Stimulated activated CD8-positive, alpha-beta memory T cell treated with anti-CD3 and anti-CD28 coated beads, Interleukin-7, amount 100 ng/mL, for 4 hours (primary cell): ENCODE measurements at regions not wholly inside any gene's neighbourhood (a gene's known extent, or its start where the extent isn't known, plus 50 kb on each side); places are given as distances from the start of the nearest gene placed in this dataset.
"Not testable (repeated sequence)": the region's sequence is repeated elsewhere in the genome, so short reads cannot be mapped to it uniquely, and the experiment has no call there.

Source experiments
- DNase-seq, 2 donors: peaks; one replicate each; pipeline ENCODE4 v3.0.0-alpha.2; 2020; ENCODE audit warnings: low read depth in 2 of 2

GRCh38 chr2:126050991-126051736, 604.8 kb upstream of the GYPC start:
- no peak for DNase-seq

GRCh38 chr2:126051737-126052240, 604.2 kb upstream of the GYPC start:
- DNase-seq, result not testable (repeated sequence)

- DNase-seq, result no peak
Observed at GRCh38 chr2:126059379-126059778, 596.6 kb upstream of the GYPC start.

- no peak for DNase-seq
Observed at GRCh38 chr2:126085011-126085795, 570.8 kb upstream of the GYPC start.

DNA sequence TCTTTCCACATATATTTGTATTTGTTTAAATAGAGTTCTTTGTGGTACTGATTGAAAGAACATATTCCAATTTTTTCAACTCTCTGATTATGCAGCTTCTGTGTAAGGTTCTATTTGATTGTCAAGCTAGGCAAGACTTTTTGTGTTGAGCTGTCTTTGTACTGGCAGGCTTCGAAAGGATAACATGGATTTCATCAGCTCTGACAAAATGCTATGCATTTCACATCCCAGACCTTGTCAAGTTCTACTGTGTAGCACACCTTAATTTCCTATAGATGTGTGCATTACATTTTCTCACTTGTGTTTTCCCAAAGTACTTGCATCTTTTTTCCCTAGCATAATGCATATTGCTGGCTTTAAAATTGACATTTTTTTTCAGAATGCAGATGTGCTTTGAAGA, 555.0 kb upstream of the GYPC start:
- DNase-seq, result no peak

DNA sequence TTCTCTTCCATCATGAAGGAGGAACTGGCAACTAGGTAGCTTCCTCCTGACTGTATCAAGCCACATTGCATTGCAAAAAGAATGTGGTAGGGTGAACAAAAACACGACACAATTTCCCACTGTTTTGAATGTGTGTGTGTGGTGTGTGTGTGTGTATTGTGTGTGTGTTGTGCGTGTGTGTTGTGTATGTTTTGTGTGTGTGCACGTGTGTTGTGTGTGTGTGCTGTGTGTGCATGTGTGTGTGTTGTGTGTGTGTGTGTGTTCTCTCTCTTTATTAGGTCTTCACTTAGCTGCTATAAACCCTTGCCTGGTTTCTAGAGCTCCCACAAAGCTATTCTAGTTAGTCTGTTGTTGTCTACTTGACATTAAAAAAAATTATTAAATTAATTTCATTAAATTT, 550.0 kb upstream of the GYPC start:
- no peak for DNase-seq

- no peak for DNase-seq
Observed at GRCh38 chr2:126107883-126108282, 548.1 kb upstream of the GYPC start.

DNA sequence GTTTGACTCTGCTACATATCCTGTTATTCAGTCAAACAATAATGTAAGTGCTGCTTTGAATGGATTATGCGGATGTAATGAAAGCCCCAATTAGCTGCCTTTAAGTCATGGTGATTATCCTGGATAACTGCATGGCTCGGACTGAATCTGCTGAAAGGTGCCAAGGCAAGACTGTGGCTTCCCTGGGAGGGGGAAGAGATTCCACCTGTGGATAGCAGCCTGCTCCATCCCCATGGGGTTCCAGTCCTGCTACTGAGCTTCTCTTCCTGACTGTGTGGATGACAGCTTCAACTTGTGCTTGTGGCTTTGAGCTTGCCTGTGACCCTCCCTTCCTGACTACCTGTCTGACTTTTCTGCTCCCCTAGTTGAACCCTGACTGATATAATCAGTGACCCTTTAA, 540.0 kb upstream of the GYPC start:
- DNase-seq, result no peak

DNA sequence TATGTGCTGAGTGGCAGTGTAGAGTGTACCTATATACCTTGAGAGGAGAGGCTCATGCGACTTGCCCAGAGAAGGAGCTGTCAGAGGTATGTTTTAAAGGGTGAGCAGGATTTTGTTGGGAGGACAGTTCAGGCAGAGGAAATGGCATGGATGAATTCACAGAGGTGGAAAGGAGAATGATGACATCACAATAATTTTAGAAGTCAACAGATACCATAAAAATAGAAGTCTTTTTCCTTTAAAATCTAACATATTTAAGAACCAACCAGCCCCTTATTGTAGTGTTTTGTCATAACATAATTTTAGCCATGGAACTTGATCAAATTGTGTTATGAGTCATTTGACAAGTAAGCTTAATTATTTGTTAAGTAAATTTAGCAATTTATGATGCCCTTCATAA, 538.1 kb upstream of the GYPC start:
- DNase-seq, result no peak

- DNase-seq, result no peak
Observed at GRCh38 chr2:126145752-126146151, 510.2 kb upstream of the GYPC start.

GRCh38 chr2:126154256-126154785, 501.6 kb upstream of the GYPC start:
- DNase-seq, result no peak

- DNase-seq, result not testable (repeated sequence)
Observed at GRCh38 chr2:126160950-126161349, 495.0 kb upstream of the GYPC start.

GRCh38 chr2:126172631-126173184, 483.2 kb upstream of the GYPC start:
- DNase-seq, result no peak

GRCh38 chr2:126175222-126175621, 480.7 kb upstream of the GYPC start:
- DNase-seq, result no peak

DNA sequence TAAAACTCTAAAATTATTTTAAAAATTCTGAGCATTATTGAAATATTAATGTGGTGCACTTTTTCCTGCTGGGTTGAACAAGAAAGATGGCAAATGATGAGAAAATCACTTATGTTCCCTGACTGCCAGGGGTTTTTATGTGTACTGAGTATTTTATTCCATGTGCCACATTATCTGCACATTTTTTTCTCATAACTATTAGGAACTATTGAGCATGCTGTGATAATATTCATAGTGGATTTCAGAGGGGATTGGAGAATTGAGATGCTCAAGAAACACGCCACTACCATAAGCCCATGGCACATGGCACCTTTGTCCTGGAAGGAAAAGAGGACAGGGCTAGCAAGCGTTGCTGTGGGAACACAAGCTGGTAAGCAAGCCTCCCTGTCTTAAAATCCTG, 478.5 kb upstream of the GYPC start:
- DNase-seq, result no peak

DNA sequence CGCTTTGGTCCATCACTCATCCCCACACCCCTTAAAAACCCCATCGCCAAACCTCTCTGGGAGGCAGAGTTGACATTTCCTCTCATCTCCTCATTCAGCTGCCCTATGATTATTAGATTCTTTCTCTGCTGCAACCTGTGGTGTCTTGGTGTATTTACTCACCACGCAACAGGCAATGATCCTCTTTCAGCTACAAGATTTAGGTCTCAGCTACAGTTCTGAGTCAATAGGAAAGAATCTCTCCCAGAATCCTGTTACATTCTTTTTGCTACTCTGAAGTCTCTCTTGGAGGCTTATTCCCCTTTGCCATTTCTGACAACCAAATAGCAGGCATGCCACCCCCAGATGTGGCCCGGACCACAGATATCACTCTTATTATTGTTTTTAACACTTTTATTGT, 468.3 kb upstream of the GYPC start:
- no peak for DNase-seq

DNA sequence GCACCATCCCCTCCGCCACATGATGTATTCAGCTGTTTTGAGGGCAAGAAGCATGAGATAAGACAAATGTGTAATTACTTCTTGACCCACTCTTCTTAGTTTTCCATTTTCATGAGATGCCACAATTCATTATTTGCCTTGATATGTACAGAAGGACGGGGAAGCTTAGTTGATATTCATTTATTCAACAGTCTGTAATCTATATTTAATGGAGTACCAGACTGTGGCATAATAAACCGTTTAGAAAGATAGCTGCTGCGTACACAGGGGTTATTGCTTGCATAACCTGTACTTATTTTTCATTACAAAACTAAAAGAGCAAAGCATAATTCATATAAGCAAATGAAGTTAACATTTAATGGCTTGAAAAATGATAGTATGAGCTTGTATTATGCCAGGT, 466.4 kb upstream of the GYPC start:
- no peak for DNase-seq

- no peak for DNase-seq
Observed at GRCh38 chr2:126200538-126200937, 455.4 kb upstream of the GYPC start.

GRCh38 chr2:126208266-126208665, 447.7 kb upstream of the GYPC start:
- DNase-seq, result no peak

DNA sequence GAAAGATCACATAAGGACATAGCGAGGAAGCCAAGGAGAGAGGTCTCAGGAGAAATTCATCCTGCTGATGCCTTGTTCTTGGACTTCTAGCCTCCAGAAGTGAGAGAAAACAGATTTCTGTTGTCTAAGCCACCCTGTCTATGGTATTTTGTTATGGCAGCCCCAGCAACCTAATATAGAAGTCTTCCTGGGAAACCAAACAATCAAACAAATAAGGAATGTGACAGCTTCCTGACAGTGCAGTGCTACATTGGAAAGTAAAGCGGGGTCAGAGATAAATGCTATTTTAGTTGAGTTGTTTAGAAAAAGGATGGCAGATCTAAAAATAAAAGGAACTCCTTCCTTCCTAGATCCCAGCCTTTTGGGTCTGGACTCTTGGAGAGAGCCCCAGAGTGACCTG, 443.2 kb upstream of the GYPC start:
- DNase-seq, result no peak

DNA sequence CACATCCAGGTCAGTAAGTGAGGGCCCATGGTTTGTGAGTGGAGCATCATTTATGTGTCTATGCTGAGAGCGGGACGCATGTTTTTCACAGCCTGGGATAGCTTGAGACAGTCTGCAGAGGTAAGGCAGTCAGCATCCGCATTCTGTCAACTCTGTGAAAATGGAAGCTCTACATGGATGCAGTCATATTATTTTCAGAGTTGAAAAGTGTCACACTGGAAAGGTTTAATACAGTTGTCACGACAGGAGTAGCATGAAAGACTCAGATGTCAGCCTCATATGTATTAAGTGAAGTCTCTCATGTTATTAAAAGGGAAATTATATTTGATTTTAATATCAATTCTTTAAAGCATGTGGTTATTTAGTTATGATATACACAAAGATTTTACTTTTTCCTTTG, 436.9 kb upstream of the GYPC start:
- DNase-seq, result no peak

DNA sequence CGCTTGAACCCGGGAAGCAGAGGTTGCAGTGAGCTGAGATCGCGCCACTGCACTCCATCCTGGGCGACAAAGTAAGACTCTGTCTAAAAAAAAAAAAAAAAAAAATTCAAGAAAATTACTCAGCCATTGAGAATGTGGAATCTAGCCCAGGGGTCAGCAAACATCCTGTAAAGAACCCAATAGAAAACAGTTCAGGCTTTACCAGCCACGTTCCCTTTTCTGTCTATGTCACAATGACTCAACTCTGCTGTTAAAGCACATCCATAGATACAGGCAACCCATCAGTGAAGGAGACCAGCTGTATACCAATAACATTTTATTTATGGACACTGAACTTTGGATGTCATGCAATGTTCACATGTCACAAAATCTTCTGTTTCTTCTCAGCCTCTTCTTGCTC, 435.6 kb upstream of the GYPC start:
- no peak for DNase-seq

- no peak for DNase-seq
Observed at GRCh38 chr2:126221506-126221905, 434.5 kb upstream of the GYPC start.
